Right cardiac atrium (tissue), 5 donors: ENCODE measurements at regions not wholly inside any gene's neighbourhood (a gene's known extent, or its start where the extent isn't known, plus 50 kb on each side); places are given as distances from the start of the nearest gene placed in this dataset.
"Not testable (repeated sequence)": the region's sequence is repeated elsewhere in the genome, so short reads cannot be mapped to it uniquely, and the experiment has no call there.

Experiments
- ATAC-seq, 2 donors: fragments of 200-7000 bp; cut with Tn5 transposase; one replicate each; pipeline versions ENCODE4 v1.8.0 to v1.9.1; 2020; ENCODE audit warnings: moderate library complexity in 2 of 2, mild to moderate bottlenecking in 1 of 2
- DNase-seq, 3 donors: peaks; one replicate each; pipeline ENCODE4 v3.0.0-alpha.2; 2020
- H3K27ac ChIP-seq: one replicate; pipeline ENCODE4 v1.5.1; 2013; ENCODE audit warnings: mild to moderate bottlenecking, low read length, control low read depth, moderate library complexity
- H3K27me3 ChIP-seq: one replicate; pipeline ENCODE4 v1.6.1; 2013; ENCODE audit not compliant: control insufficient read depth, insufficient read depth
- H3K4me1 ChIP-seq: one replicate; pipeline ENCODE4 v1.6.1; 2013; ENCODE audit warnings: low read length; ENCODE audit not compliant: control insufficient read depth, insufficient read depth
- H3K4me3 ChIP-seq: one replicate; pipeline ENCODE4 v1.5.1; 2013; ENCODE audit warnings: low read length, control low read depth
- H3K9me3 ChIP-seq: one replicate; pipeline ENCODE4 v1.6.1; 2013; ENCODE audit warnings: low read length; ENCODE audit not compliant: control insufficient read depth
- WGBS: extraction: QIAGEN DNeasy Blood & Tissue Kit; methylation state at CpG from one replicate; pipeline ENCODE4 v1.1.7; 2013; 5-methylcytosine and 5-hydroxymethylcytosine counted together
- intact Hi-C, 4 donors: fragments of 100-400 bp; cut with DNase I; formaldehyde crosslinking; loops; one replicate each; pipeline versions ENCODE4 v1.11.0 to v1.14.0; 2022 to 2023
- donor health status: healthy with polysubstance abuse.
- donor health status: DM: no; HTN: yes; CAD: no.
- donor health status: DM: no; HTN: no; CAD: no.
- donor health status: DM: no; HTN: yes; CAD: no; lungs with severe emphysema.
- donor health status: DM: yes; HTN: yes; CAD: no.

DNA sequence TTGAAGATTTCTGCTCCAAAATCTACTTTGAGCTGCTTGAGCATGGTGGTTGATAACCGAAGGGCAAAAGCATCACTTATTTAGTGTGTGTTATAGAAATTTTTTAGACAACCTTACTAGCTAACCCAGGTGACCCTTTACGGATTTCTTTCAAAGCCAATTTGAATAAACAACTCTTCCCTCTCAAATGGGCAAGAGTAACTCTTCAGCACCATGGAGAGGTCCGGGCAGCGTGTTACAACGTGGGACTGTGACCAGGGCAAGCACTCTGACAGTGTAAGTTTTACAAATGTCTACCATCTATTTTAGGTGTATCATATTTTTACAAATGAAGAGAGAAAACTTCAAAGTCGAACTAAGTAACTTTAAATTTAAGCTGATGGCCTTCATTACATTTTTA lies 471.8 kb downstream of the MFSD1 start:
- 7% methylated on average over 6 of the region's 6 CpGs for WGBS
- ATAC-seq (no peak), DNase-seq (peak; percentile 23 to 70 (median 63))
- Histone ChIP-seq H3K4me3 (no peak overlapping the region), H3K9me3 (no peaks in the 10 kb centered on the region), H3K4me1 (no peaks in the 10 kb centered on the region), H3K27ac (no peak overlapping the region), H3K27me3 (no peaks in the 10 kb centered on the region)
- intact Hi-C loops: no loop called here

- DNase-seq: no peak
- Histone ChIP-seq H3K4me1 (no peaks in the 10 kb centered on the region), H3K9me3 (no peaks in the 10 kb centered on the region), H3K27me3 (no peaks in the 10 kb centered on the region), H3K27ac (no peak overlapping the region), H3K4me3 (no peak overlapping the region)
- intact Hi-C loops: no loop called here
- no peak for ATAC-seq
- 41% methylated on average over 1 of the region's 1 CpG for WGBS
These were observed 473.9 kb downstream of the MFSD1 start for GRCh38 chr3:159275741-159276140.

DNA sequence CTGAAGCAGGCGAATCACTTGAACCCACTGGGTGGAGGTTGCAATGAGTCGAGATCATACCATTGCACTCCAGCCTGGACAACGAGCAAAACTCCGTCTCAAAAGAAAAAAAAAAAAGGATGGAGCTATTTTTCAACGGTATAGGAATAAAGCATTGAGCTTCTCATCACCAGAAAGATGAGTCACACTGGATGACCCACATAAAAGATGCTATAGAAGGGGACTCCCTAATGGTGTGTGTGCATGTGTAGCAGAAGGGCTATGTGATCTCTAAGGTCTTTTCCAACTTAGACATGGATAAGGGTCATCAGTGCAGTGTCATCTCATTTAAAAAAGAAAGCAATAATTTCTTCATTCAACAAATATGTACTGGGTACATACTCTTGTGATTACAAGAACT lies 476.0 kb downstream of the MFSD1 start:
- ATAC-seq: no peak
- Histone ChIP-seq H3K27ac (no peak overlapping the region), H3K4me3 (no peak overlapping the region), H3K9me3 (no peaks in the 10 kb centered on the region), H3K4me1 (no peaks in the 10 kb centered on the region), H3K27me3 (no peaks in the 10 kb centered on the region)
- intact Hi-C loops: no loop called here
- no peak for DNase-seq
- WGBS: 77% methylated on average over 5 of the region's 5 CpGs

- Histone ChIP-seq H3K27ac (no peak overlapping the region), H3K4me3 (no peak overlapping the region), H3K4me1 (no peaks in the 10 kb centered on the region), H3K27me3 (no peaks in the 10 kb centered on the region), H3K9me3 (no peaks in the 10 kb centered on the region)
- intact Hi-C loops: no loop called here
- WGBS: 43% methylated on average over 10 of the region's 10 CpGs
- no peak for DNase-seq
- no peak for ATAC-seq
These were observed 478.7 kb downstream of the MFSD1 start for GRCh38 chr3:159280386-159281191.

DNA sequence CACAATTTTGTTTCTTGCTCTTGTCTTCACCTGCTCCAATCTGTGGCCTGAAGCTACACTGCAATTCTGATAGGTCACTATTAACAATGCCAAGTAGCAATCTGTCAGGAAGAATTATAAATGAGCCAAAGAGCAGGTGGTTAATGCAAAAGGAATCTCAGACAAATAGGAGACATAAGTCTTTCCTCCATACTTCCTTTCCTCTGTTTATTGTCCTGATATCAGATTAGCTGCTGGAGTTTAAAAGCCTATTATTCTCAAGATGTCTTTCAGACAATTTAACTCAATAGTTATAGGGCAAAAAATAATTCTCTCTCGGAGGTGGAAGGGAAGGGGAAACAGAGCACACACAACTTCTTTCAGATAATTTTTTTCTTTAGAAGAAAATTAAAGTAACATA lies 491.6 kb downstream of the MFSD1 start:
- DNase-seq: no peak
- ATAC-seq: no peak
- WGBS: 50% methylated on average over 1 of the region's 1 CpG
- Histone ChIP-seq H3K9me3 (no peaks in the 10 kb centered on the region), H3K4me1 (no peaks in the 10 kb centered on the region), H3K27me3 (no peaks in the 10 kb centered on the region), H3K4me3 (no peak overlapping the region), H3K27ac (no peak overlapping the region)
- intact Hi-C loops: no loop called here

DNA sequence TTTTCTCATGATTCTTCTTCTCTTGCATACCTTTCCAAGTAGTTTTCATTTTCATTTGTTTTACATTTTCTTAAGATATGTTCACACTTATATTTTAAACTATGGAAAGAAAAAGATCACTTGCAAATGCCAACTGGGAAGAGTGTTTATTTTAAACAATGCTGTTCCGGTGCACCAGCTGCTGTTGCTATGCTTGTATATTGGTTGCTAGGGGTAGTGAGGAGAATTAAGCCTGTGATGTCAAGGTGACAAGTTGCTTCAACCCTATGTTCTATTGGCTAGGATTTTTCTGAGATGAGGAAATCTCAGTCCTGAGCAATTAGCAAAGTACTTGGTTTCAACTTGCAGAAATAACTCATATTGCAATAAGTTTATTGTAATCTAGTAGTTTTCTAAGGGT lies 500.1 kb downstream of the MFSD1 start:
- no peaks in the 10 kb centered on the region for H3K9me3 ChIP-seq
- no peak for ATAC-seq
- intact Hi-C loops: no loop called here
- DNase-seq: no peak
- no peak overlapping the region for H3K4me3 ChIP-seq
- H3K4me1 ChIP-seq: no peaks in the 10 kb centered on the region
- no peaks in the 10 kb centered on the region for H3K27me3 ChIP-seq
- 79% methylated on average over 1 of the region's 1 CpG for WGBS
- H3K27ac ChIP-seq: no peak overlapping the region

DNA sequence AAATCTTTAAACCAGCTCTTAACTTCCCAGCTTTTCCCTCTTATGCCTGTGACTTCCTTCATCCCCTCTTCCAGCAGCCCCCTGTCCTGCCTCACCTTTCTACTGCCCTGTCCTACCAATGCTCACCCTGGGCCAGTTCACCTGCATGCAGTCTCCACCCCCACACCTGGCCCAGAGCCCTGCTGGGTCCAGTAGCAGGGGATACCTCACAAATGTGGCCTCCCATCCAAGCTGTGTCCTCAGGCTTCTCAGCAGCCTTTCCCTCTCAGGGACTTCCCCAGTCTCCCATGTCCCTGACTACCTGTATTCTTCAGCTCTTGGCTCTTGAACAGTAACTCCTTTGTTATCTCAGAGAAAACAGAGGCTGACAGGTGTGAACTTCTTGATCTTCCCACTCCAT lies 503.2 kb downstream of the MFSD1 start:
- no peak overlapping the region for H3K27ac ChIP-seq
- DNase-seq (no peak), ATAC-seq (no peak)
- no peaks in the 10 kb centered on the region for H3K9me3 ChIP-seq
- H3K4me3 ChIP-seq: no peak overlapping the region
- intact Hi-C loops: no loop called here
- H3K27me3 ChIP-seq: no peaks in the 10 kb centered on the region
- no peaks in the 10 kb centered on the region for H3K4me1 ChIP-seq

DNA sequence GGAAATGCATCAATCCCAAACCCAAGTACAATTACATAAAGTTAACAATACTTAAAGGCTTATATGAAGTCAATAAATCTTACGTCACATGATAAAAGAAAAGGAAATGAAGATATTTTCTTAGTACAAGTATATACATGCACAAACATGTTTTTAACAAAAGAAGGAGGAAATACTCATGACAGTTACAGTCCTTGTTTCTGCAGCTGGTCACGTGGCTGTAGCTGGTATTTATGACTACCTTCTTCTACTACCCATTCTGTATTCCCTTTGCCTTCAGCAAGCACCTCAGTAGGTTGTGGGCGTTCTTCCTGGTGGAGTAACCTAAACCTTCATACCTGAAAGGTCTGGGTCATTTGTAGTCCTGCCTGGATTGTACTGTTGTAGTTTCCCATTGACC lies 514.9 kb downstream of the MFSD1 start:
- H3K4me3 ChIP-seq, H3K27me3 ChIP-seq, H3K27ac ChIP-seq, H3K4me1 ChIP-seq, intact Hi-C loops, DNase-seq, ATAC-seq, H3K9me3 ChIP-seq: not testable (repeated sequence)
- 69% methylated on average over 3 of the region's 3 CpGs for WGBS

GRCh38 chr3:159319156-159319555 lies 517.3 kb downstream of the MFSD1 start:
- Histone ChIP-seq H3K4me3 (no peak overlapping the region), H3K4me1 (no peaks in the 10 kb centered on the region), H3K27me3 (no peaks in the 10 kb centered on the region), H3K27ac (no peak overlapping the region), H3K9me3 (no peaks in the 10 kb centered on the region)
- intact Hi-C loops: no loop called here
- DNase-seq (no peak), ATAC-seq (no peak)

- H3K4me3 ChIP-seq: no peak overlapping the region
- H3K27me3 ChIP-seq: no peaks in the 10 kb centered on the region
- ATAC-seq (no peak), DNase-seq (peak; percentile 20 to 74 (median 69))
- WGBS: 39% methylated on average over 8 of the region's 8 CpGs
- intact Hi-C loops: loop anchor here in 1 of 4 donors (10.0 kb wide), 1 partner anchor 482 kb away; no protein-coding TSS in a partner anchor
- H3K27ac ChIP-seq: no peak overlapping the region
- H3K9me3 ChIP-seq: no peaks in the 10 kb centered on the region
- H3K4me1 ChIP-seq: no peaks in the 10 kb centered on the region
These were observed 520.6 kb downstream of the MFSD1 start for GRCh38 chr3:159322322-159322939.

- intact Hi-C loops: loop anchor here in 1 of 4 donors (10.0 kb wide), 1 partner anchor 481 kb away; no protein-coding TSS in a partner anchor
- ATAC-seq: no peak
- Histone ChIP-seq H3K9me3 (no peaks in the 10 kb centered on the region), H3K27ac (no peak overlapping the region), H3K4me3 (no peak overlapping the region), H3K4me1 (no peaks in the 10 kb centered on the region), H3K27me3 (no peaks in the 10 kb centered on the region)
- no peak for DNase-seq
- 78% methylated on average over 3 of the region's 3 CpGs for WGBS
These were observed 522.0 kb downstream of the MFSD1 start for GRCh38 chr3:159323848-159324247.
